GM23248 (cell line): ENCODE measurements at regions not wholly inside any gene's neighbourhood (a gene's known extent, or its start where the extent isn't known, plus 50 kb on each side); places are given as distances from the start of the nearest gene placed in this dataset.

Source experiments
- DNase-seq: peaks from one replicate; pipeline ENCODE4 v3.0.0-alpha.2; 2015
- H2AFZ ChIP-seq: fragments of 200-600 bp; sonication (generic); 2 replicates; pipeline ENCODE4 v1.6.1; 2016; ENCODE audit warnings: antibody characterized with exemption
- H3F3A ChIP-seq: fragments of 200-600 bp; sonication (generic); 2 replicates; pipeline ENCODE4 v1.6.1; 2016; ENCODE audit warnings: mild to moderate bottlenecking, antibody characterized with exemption, mixed run types; ENCODE audit not compliant: insufficient read depth
- H3K27ac ChIP-seq: fragments of 200-600 bp; sonication (generic); 2 replicates; pipeline ENCODE4 v1.5.1; 2016; ENCODE audit warnings: mild to moderate bottlenecking
- H3K27me3 ChIP-seq: fragments of 200-600 bp; sonication (generic); replicated peaks from 2 replicates; pipeline ENCODE4 v1.6.1; 2016; ENCODE audit warnings: mild to moderate bottlenecking; ENCODE audit not compliant: insufficient read depth
- H3K36me3 ChIP-seq: fragments of 200-600 bp; sonication (generic); 2 replicates; pipeline ENCODE4 v1.6.1; 2016; ENCODE audit warnings: low read depth, mild to moderate bottlenecking
- H3K4me1 ChIP-seq: fragments of 200-600 bp; sonication (generic); 2 replicates; pipeline ENCODE4 v1.6.1; 2016; ENCODE audit warnings: mild to moderate bottlenecking; ENCODE audit not compliant: insufficient read depth
- H3K4me2 ChIP-seq: fragments of 200-600 bp; sonication (generic); one replicate; pipeline ENCODE4 v1.6.1; 2016; ENCODE audit warnings: mild to moderate bottlenecking; ENCODE audit not compliant: unreplicated experiment
- H3K4me3 ChIP-seq: fragments of 200-600 bp; sonication (generic); 2 replicates; pipeline ENCODE4 v1.5.1; 2016; ENCODE audit warnings: mild to moderate bottlenecking
- H3K79me2 ChIP-seq: fragments of 200-600 bp; sonication (generic); 2 replicates; pipeline ENCODE4 v1.6.1; 2016; ENCODE audit warnings: mild to moderate bottlenecking; ENCODE audit not compliant: insufficient read depth
- H3K9ac ChIP-seq: fragments of 200-600 bp; sonication (generic); 2 replicates; pipeline ENCODE4 v1.6.1; 2016; ENCODE audit warnings: mild to moderate bottlenecking
- H3K9me2 ChIP-seq: fragments of 200-600 bp; sonication (generic); 2 replicates; pipeline ENCODE4 v1.6.1; 2016; ENCODE audit warnings: mixed run types, mild to moderate bottlenecking, moderate library complexity; ENCODE audit not compliant: insufficient read depth
- H3K9me3 ChIP-seq: fragments of 200-600 bp; sonication (generic); one replicate; pipeline ENCODE4 v1.6.1; 2017; ENCODE audit warnings: low read depth
- H4K20me1 ChIP-seq: fragments of 200-600 bp; sonication (generic); 2 replicates; pipeline ENCODE4 v1.6.0; 2016; ENCODE audit not compliant: insufficient read depth
- EZH2 ChIP-seq: fragments of 200-600 bp; sonication (generic); IDR thresholded peaks from 2 replicates; pipeline ENCODE4 v1.6.1; 2018; ENCODE audit warnings: antibody characterized with exemption, mild to moderate bottlenecking; ENCODE audit not compliant: insufficient read depth, poor library complexity, severe bottlenecking
- EZH2phosphoT487 ChIP-seq: fragments of 200-600 bp; sonication (generic); IDR thresholded peaks from 2 replicates; pipeline ENCODE4 v1.6.1; 2018; ENCODE audit warnings: antibody characterized with exemption, moderate library complexity, mild to moderate bottlenecking, low read depth; ENCODE audit not compliant: insufficient read depth
- WGBS, 2 experiments: methylation state at CpG; one replicate each; pipeline ENCODE4 v1.1.6; 2015 to 2017; ENCODE audit warnings: low lambda C conversion rate in 2 of 2, low coverage in 1 of 2; ENCODE audit errors: missing lambda C conversion rate in 2 of 2; 5-methylcytosine and 5-hydroxymethylcytosine counted together
- in situ Hi-C: fragments of 300-500 bp; cut with MboI; formaldehyde crosslinking; loops from 2 replicates; pipeline ENCODE4 v1.15.0; 2020

- in situ Hi-C loops: no loop called here
- DNase-seq: peak; percentile 7
- Histone ChIP-seq H3K9ac (peak overlapping the region; percentile 55), H3K9me2 (no peaks in the 10 kb centered on the region), H3K4me2 (no peak overlapping the region), H2AFZ (peak overlapping the region; percentile 91), H3K36me3 (no peaks in the 10 kb centered on the region), H3K27me3 (no peaks in the 10 kb centered on the region), H3K4me1 (peaks cover 7% of the 10 kb centered on the region), H3K27ac (no peak overlapping the region), H4K20me1 (no peaks in the 10 kb centered on the region), H3K9me3 (no peaks in the 10 kb centered on the region), H3K79me2 (no peaks in the 10 kb centered on the region), H3K4me3 (no peak overlapping the region), H3F3A (no peaks in the 10 kb centered on the region; the same call in 1 of the 2 replicates)
- WGBS, 2 experiments: 14 to 28% methylated on average over 4 of the region's 4 CpGs
- TF ChIP-seq EZH2phosphoT487: no peak
- no peak for TF ChIP-seq EZH2
Observed at GRCh38 chr6:82066991-82067411, 180.5 kb downstream of the IBTK start.

GRCh38 chr6:82066196-82066595, 181.3 kb downstream of the IBTK start:
- Histone ChIP-seq H3K27me3 (no peaks in the 10 kb centered on the region), H3K9ac (no peak overlapping the region), H3K36me3 (no peaks in the 10 kb centered on the region), H3K27ac (no peak overlapping the region), H3K4me1 (0 out of 2 replicates have a peak, but pooled peaks cover 4% of the 10 kb centered on the region), H3K79me2 (no peaks in the 10 kb centered on the region), H3K9me2 (no peaks in the 10 kb centered on the region), H4K20me1 (no peaks in the 10 kb centered on the region), H3F3A (no peaks in the 10 kb centered on the region), H3K4me3 (no peak overlapping the region), H2AFZ (peak overlapping the region; percentile 91; the same call in 1 of the 2 replicates), H3K9me3 (no peaks in the 10 kb centered on the region), H3K4me2 (no peak overlapping the region)
- no peak for TF ChIP-seq EZH2
- TF ChIP-seq EZH2phosphoT487: no peak
- DNase-seq: no peak
- in situ Hi-C loops: no loop called here

- no peak for DNase-seq
- TF ChIP-seq EZH2phosphoT487 (no peak), EZH2 (no peak)
- 82 to 86% methylated on average over 3 of the region's 3 CpGs for WGBS, 2 experiments
- Histone ChIP-seq H3K9ac (no peak overlapping the region), H3K36me3 (no peaks in the 10 kb centered on the region), H2AFZ (no peak overlapping the region), H3F3A (no peaks in the 10 kb centered on the region), H3K9me3 (no peaks in the 10 kb centered on the region), H3K27ac (no peak overlapping the region), H3K4me3 (no peak overlapping the region), H3K4me2 (no peak overlapping the region), H3K27me3 (no peaks in the 10 kb centered on the region), H4K20me1 (no peaks in the 10 kb centered on the region), H3K9me2 (no peaks in the 10 kb centered on the region), H3K79me2 (no peaks in the 10 kb centered on the region), H3K4me1 (0 out of 2 replicates have a peak, but pooled peaks cover 4% of the 10 kb centered on the region)
- in situ Hi-C loops: no loop called here
Observed at GRCh38 chr6:82063574-82063973, 184.0 kb downstream of the IBTK start.

- TF ChIP-seq EZH2 (no peak), EZH2phosphoT487 (no peak)
- no peaks in the 10 kb centered on the region for H3K9me2 ChIP-seq
- H3K9me3 ChIP-seq: no peaks in the 10 kb centered on the region
- no peaks in the 10 kb centered on the region for H3K79me2 ChIP-seq
- H3K4me3 ChIP-seq: no peak overlapping the region
- no peaks in the 10 kb centered on the region for H4K20me1 ChIP-seq
- no peaks in the 10 kb centered on the region for H3K36me3 ChIP-seq
- H3K27ac ChIP-seq: no peak overlapping the region
- no peak for DNase-seq
- no peak overlapping the region for H3K9ac ChIP-seq
- no peaks in the 10 kb centered on the region for H3F3A ChIP-seq
- no peak overlapping the region for H3K4me2 ChIP-seq
- WGBS, 2 experiments: 78% methylated on average over 7 of the region's 7 CpGs
- in situ Hi-C loops: no loop called here
- H3K27me3 ChIP-seq: no peaks in the 10 kb centered on the region
- peaks cover 10% of the 10 kb centered on the region for H3K4me1 ChIP-seq
- no peak overlapping the region for H2AFZ ChIP-seq
Observed at GRCh38 chr6:82062219-82062618, 185.3 kb downstream of the IBTK start.
